HL-60 (cell line): ENCODE measurements at regions not wholly inside any gene's neighbourhood (a gene's known extent, or its start where the extent isn't known, plus 50 kb on each side); places are given as distances from the start of the nearest gene placed in this dataset.

Source experiments
- DNase-seq, 2 experiments: peaks; one replicate each; pipeline ENCODE4 v3.0.0-alpha.2; 2010 to 2020; ENCODE audit warnings: low read depth in 1 of 2, low spot score in 1 of 2
- H3K27ac ChIP-seq: fragments of 250-450 bp; sonication (Bioruptor Pico); replicated peaks from 2 replicates; pipeline ENCODE4 v1.5.1; 2020; ENCODE audit warnings: mild to moderate bottlenecking, moderate library complexity
- H3K27me3 ChIP-seq: fragments of 250-450 bp; sonication (Bioruptor Pico); 2 replicates; pipeline ENCODE4 v1.5.1; 2021; ENCODE audit warnings: mild to moderate bottlenecking, moderate library complexity; ENCODE audit not compliant: insufficient read depth, poor library complexity, severe bottlenecking
- H3K4me3 ChIP-seq: replicated peaks from 2 replicates; pipeline ENCODE4 v1.5.1; 2011; ENCODE audit warnings: mild to moderate bottlenecking, control low read depth, low read length; ENCODE audit not compliant: insufficient read depth
- CTCF ChIP-seq: IDR thresholded peaks from one replicate; pipeline ENCODE4 v1.5.1; 2011; ENCODE audit warnings: low read length, control low read depth, inconsistent platforms; ENCODE audit not compliant: insufficient read depth
- GABPA ChIP-seq: IDR thresholded peaks from 2 replicates; pipeline ENCODE4 v1.6.1; 2012; ENCODE audit warnings: low read depth
- POLR2AphosphoS5 ChIP-seq: IDR thresholded peaks from 2 replicates; pipeline ENCODE4 v1.6.1; 2012; ENCODE audit warnings: low read depth
- REST ChIP-seq: IDR thresholded peaks from 2 replicates; pipeline ENCODE4 v1.6.1; 2012; ENCODE audit warnings: low read depth; ENCODE audit not compliant: insufficient replicate concordance
- SPI1 ChIP-seq: IDR thresholded peaks from 2 replicates; pipeline ENCODE4 v1.6.1; 2012; ENCODE audit warnings: low read depth, mild to moderate bottlenecking, borderline replicate concordance

- TF ChIP-seq GABPA, result no peak
- TF ChIP-seq REST, result no peak
- no peak for TF ChIP-seq SPI1
- no peak for TF ChIP-seq POLR2AphosphoS5
- TF ChIP-seq CTCF, result no peak
- DNase-seq, result no peak
- Histone ChIP-seq H3K4me3 (no peak overlapping the region), H3K27ac (no peak overlapping the region), H3K27me3 (no peaks in the 10 kb centered on the region)
Measured at GRCh38 chr5:2549354-2549753, 202.1 kb downstream of the IRX2 start.

- no peak for DNase-seq
- H3K4me3 ChIP-seq, result no peak overlapping the region
- no peaks in the 10 kb centered on the region for H3K27me3 ChIP-seq
- no peak for TF ChIP-seq CTCF
- no peak for TF ChIP-seq GABPA
- TF ChIP-seq POLR2AphosphoS5, result no peak
- no peak for TF ChIP-seq REST
- TF ChIP-seq SPI1, result no peak
- H3K27ac ChIP-seq, result no peak overlapping the region
Measured at GRCh38 chr5:2546938-2547337, 204.5 kb downstream of the IRX2 start.

GRCh38 chr5:2544003-2544402, 207.5 kb downstream of the IRX2 start:
- TF ChIP-seq SPI1 (no peak), CTCF (no peak), GABPA (no peak), REST (no peak), POLR2AphosphoS5 (no peak)
- no peaks in the 10 kb centered on the region for H3K27me3 ChIP-seq

More at GRCh38 chr5:2544003-2544402, 207.5 kb downstream of the IRX2 start:
- no peak for DNase-seq
- Histone ChIP-seq H3K27ac (no peak overlapping the region), H3K4me3 (no peak overlapping the region)
